CD4-positive, alpha-beta memory T cell (primary cell): ENCODE measurements at regions not wholly inside any gene's neighbourhood (a gene's known extent, or its start where the extent isn't known, plus 50 kb on each side); places are given as distances from the start of the nearest gene placed in this dataset.

Experiments used
- CTCF ChIA-PET: fragments of 350-600 bp; sonication (Branson Sonifier 250); formaldehyde crosslinking; loops from one replicate; lab custom pipeline; 2021; ENCODE audit warnings: inconsistent platforms; ENCODE audit not compliant: partially characterized antibody; lab: Charles Lee
- POLR2A ChIA-PET: fragments of 350-600 bp; sonication (Branson Sonifier 250); formaldehyde crosslinking; loops from one replicate; lab custom pipeline; 2021; ENCODE audit not compliant: partially characterized antibody; lab: Charles Lee
- DNase-seq, 5 donors: peaks; one replicate each; pipeline versions ENCODE4 v3.0.0 to v3.0.0-alpha.2; 2020 to 2022; ENCODE audit warnings: mixed read lengths in 1 of 5
- H3K27ac ChIP-seq: one replicate; pipeline ENCODE4 v1.7.0; 2013; ENCODE audit warnings: low read depth, low read length
- H3K27me3 ChIP-seq: 2 replicates; pipeline ENCODE4 v1.7.0; 2013; ENCODE audit warnings: mild to moderate bottlenecking, low read length, moderate library complexity; ENCODE audit not compliant: insufficient read depth
- H3K36me3 ChIP-seq: 2 replicates; pipeline ENCODE4 v1.7.0; 2013; ENCODE audit warnings: mild to moderate bottlenecking, low read length, moderate library complexity; ENCODE audit not compliant: insufficient read depth
- H3K4me1 ChIP-seq: 2 replicates; pipeline ENCODE4 v1.7.0; 2013; ENCODE audit warnings: mild to moderate bottlenecking, low read length, moderate library complexity; ENCODE audit not compliant: insufficient read depth
- H3K4me3 ChIP-seq, 2 donors: one replicate each; pipeline ENCODE4 v1.7.0; 2013; ENCODE audit warnings: low read length in 2 of 2, mild to moderate bottlenecking in 1 of 2
- H3K9me3 ChIP-seq, 2 donors: one replicate each; pipeline ENCODE4 v1.7.0; 2013; ENCODE audit warnings: low read length in 2 of 2, control low read depth in 1 of 2; ENCODE audit not compliant: control insufficient read depth in 1 of 2
- H3K27ac Mint-ChIP-seq, 7 donors: one replicate each; pipeline ENCODE4 v1.8.0; 2020 to 2021; ENCODE audit warnings: mixed read lengths in 7 of 7, mild to moderate bottlenecking in 6 of 7, inconsistent platforms in 3 of 7, moderate library complexity in 3 of 7
- H3K27me3 Mint-ChIP-seq, 2 donors: one replicate each; pipeline ENCODE4 v1.8.0; 2020 to 2021; ENCODE audit warnings: mixed read lengths in 2 of 2
- H3K36me3 Mint-ChIP-seq, 2 donors: one replicate each; pipeline ENCODE4 v1.8.0; 2020 to 2021; ENCODE audit warnings: mixed read lengths in 2 of 2, inconsistent platforms in 1 of 2, mild to moderate bottlenecking in 1 of 2
- H3K4me1 Mint-ChIP-seq, 4 donors: one replicate each; pipeline ENCODE4 v1.8.0; 2020 to 2021; ENCODE audit warnings: mixed read lengths in 4 of 4, mild to moderate bottlenecking in 1 of 4
- H3K4me3 Mint-ChIP-seq, 8 donors: one replicate each; pipeline ENCODE4 v1.8.0; 2020 to 2021; ENCODE audit warnings: mixed read lengths in 8 of 8, mild to moderate bottlenecking in 7 of 8, moderate library complexity in 6 of 8, inconsistent platforms in 3 of 8
- H3K9me3 Mint-ChIP-seq, 8 donors: one replicate each; pipeline ENCODE4 v1.8.0; 2020 to 2021; ENCODE audit warnings: mixed read lengths in 8 of 8, mild to moderate bottlenecking in 5 of 8, inconsistent platforms in 3 of 8, moderate library complexity in 1 of 8
- intact Hi-C: fragments of 100-400 bp; cut with micrococcal nuclease; formaldehyde crosslinking; loops from one replicate; pipeline ENCODE4 v1.15.1; 2023

- DNase-seq, result no peak
- peaks cover 6 to 10% (median 7%) of the 10 kb centered on the region in 4 donors for H3K4me1 Mint-ChIP-seq
- H3K27ac Mint-ChIP-seq, result no peak overlapping the region
- no peaks in the 10 kb centered on the region for H3K36me3 Mint-ChIP-seq
- no peaks in the 10 kb centered on the region for H3K9me3 Mint-ChIP-seq
- H3K27ac ChIP-seq, result no peak overlapping the region
- no peak overlapping the region for H3K4me3 Mint-ChIP-seq
- H3K27me3 Mint-ChIP-seq, result peaks cover 0 to 1% of the 10 kb centered on the region in 2 donors
- CTCF ChIA-PET, result no interaction called here
- no peaks in the 10 kb centered on the region for H3K9me3 ChIP-seq
- H3K36me3 ChIP-seq, result no peaks in the 10 kb centered on the region
- no peaks in the 10 kb centered on the region for H3K27me3 ChIP-seq
- POLR2A ChIA-PET, result no interaction called here
- intact Hi-C loops, result no loop called here
- H3K4me1 ChIP-seq, result peaks cover 4% of the 10 kb centered on the region
- no peak overlapping the region for H3K4me3 ChIP-seq
Observed at GRCh38 chr4:159430896-159431295, 328.0 kb downstream of the RAPGEF2 start.

DNA sequence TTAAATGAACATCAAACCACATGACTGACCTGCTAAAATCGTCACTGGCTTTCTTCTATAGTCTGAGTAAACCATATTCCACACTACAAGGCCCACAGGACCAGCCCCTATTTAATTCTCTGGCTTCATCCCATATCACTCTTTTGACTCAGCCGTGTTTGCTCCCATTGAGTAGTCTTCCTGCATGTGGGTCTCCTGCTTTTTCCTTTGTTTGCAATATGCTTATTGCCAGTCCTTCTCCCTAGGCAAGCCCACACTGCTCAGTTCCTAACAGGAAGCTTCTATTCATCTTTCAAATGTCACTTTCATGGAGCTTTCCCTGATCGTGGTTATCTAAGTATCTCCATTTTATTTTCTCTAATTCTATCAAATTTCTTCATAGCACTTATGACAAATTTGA is 329.6 kb downstream of the RAPGEF2 start:
- no peaks in the 10 kb centered on the region for H3K36me3 Mint-ChIP-seq
- H3K4me1 Mint-ChIP-seq, result peaks cover 6 to 10% (median 8%) of the 10 kb centered on the region in 4 donors
- Histone ChIP-seq H3K9me3 (no peaks in the 10 kb centered on the region), H3K4me3 (no peak overlapping the region), H3K36me3 (no peaks in the 10 kb centered on the region), H3K27ac (no peak overlapping the region), H3K27me3 (no peaks in the 10 kb centered on the region), H3K4me1 (peaks cover 4% of the 10 kb centered on the region)
- CTCF ChIA-PET, result no interaction called here
- peaks cover 0 to 1% of the 10 kb centered on the region in 2 donors for H3K27me3 Mint-ChIP-seq
- no peak for DNase-seq
- H3K9me3 Mint-ChIP-seq, result no peaks in the 10 kb centered on the region
- H3K4me3 Mint-ChIP-seq, result no peak overlapping the region
- POLR2A ChIA-PET, result no interaction called here
- H3K27ac Mint-ChIP-seq, result no peak overlapping the region
- intact Hi-C loops, result no loop called here

DNA sequence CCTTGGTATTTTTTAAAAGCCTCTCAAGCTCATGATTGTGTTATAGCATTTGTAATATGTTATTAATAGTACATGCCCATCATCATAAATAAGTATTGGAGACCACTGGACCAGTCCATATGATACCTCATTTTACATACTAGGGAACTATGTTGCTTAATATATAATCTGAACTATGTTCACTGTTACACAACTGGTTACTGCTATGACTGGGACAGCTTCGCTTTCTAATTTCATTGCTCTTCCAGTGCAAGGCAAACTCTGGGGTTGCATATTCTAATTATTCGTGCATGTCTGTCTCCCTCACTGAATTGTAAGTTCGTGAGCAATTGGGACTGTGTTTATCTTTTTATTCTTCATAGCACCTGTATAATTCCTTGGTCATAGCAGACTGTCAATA is 330.5 kb downstream of the RAPGEF2 start:
- Histone ChIP-seq H3K27me3 (no peaks in the 10 kb centered on the region), H3K36me3 (no peaks in the 10 kb centered on the region), H3K4me1 (peaks cover 4% of the 10 kb centered on the region), H3K9me3 (no peaks in the 10 kb centered on the region), H3K27ac (no peak overlapping the region), H3K4me3 (no peak overlapping the region)
- DNase-seq, result no peak
- Mint-ChIP-seq H3K4me3 (no peak overlapping the region), H3K4me1 (peaks cover 4 to 10% (median 7%) of the 10 kb centered on the region in 4 donors), H3K9me3 (no peaks in the 10 kb centered on the region), H3K27ac (no peak overlapping the region), H3K36me3 (no peaks in the 10 kb centered on the region), H3K27me3 (peaks cover 0 to 1% of the 10 kb centered on the region in 2 donors)
- ChIA-PET POLR2A (no interaction called here), CTCF (no interaction called here)
- intact Hi-C loops, result no loop called here

GRCh38 chr4:159434114-159434870 is 331.4 kb downstream of the RAPGEF2 start:
- no peak for DNase-seq
- Mint-ChIP-seq H3K9me3 (no peaks in the 10 kb centered on the region), H3K27ac (no peak overlapping the region), H3K4me1 (peaks cover 4 to 10% (median 7%) of the 10 kb centered on the region in 4 donors), H3K36me3 (no peaks in the 10 kb centered on the region), H3K27me3 (peaks cover 0 to 1% of the 10 kb centered on the region in 2 donors), H3K4me3 (no peak overlapping the region)
- peaks cover 4% of the 10 kb centered on the region for H3K4me1 ChIP-seq
- intact Hi-C loops, result no loop called here
- ChIA-PET POLR2A (no interaction called here), CTCF (no interaction called here)
- no peaks in the 10 kb centered on the region for H3K36me3 ChIP-seq
- H3K4me3 ChIP-seq, result no peak overlapping the region
- H3K27ac ChIP-seq, result no peak overlapping the region
- no peaks in the 10 kb centered on the region for H3K27me3 ChIP-seq
- no peaks in the 10 kb centered on the region for H3K9me3 ChIP-seq

DNA sequence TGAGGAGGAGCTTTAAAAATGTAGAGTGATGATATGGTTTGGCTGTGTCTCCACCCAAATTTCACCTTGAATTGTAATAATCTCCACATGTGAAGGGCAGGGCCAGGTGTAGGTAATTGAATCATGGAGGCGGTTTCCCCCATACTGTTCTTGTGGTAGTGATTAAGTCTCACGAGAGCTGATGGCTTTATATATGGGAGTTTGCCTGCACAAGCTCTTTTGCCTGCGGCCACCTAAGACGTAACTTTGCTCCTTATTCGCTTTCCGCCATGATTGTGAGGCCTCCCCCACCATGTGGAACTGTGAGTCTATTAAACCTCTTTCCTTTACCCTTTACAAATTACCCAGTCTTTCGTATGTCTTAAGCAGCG is 332.0 kb downstream of the RAPGEF2 start:
- H3K4me3 Mint-ChIP-seq, result no peak overlapping the region
- no peak overlapping the region for H3K27ac Mint-ChIP-seq
- no peak overlapping the region for H3K27ac ChIP-seq
- no peak overlapping the region for H3K4me3 ChIP-seq
- H3K36me3 ChIP-seq, result no peaks in the 10 kb centered on the region
- no peaks in the 10 kb centered on the region for H3K9me3 Mint-ChIP-seq
- DNase-seq, result no peak
- peaks cover 4 to 10% (median 7%) of the 10 kb centered on the region in 4 donors for H3K4me1 Mint-ChIP-seq
- ChIA-PET POLR2A (no interaction called here), CTCF (no interaction called here)
- intact Hi-C loops, result no loop called here
- no peaks in the 10 kb centered on the region for H3K9me3 ChIP-seq
- no peaks in the 10 kb centered on the region for H3K36me3 Mint-ChIP-seq
- peaks cover 4% of the 10 kb centered on the region for H3K4me1 ChIP-seq
- H3K27me3 ChIP-seq, result no peaks in the 10 kb centered on the region
- peaks cover 0 to 1% of the 10 kb centered on the region in 2 donors for H3K27me3 Mint-ChIP-seq

GRCh38 chr4:159435561-159436023 is 332.7 kb downstream of the RAPGEF2 start:
- no peaks in the 10 kb centered on the region for H3K27me3 ChIP-seq
- no peak for DNase-seq
- Mint-ChIP-seq H3K4me1 (peaks cover 4 to 10% (median 6%) of the 10 kb centered on the region in 4 donors), H3K4me3 (peak overlapping the region in 1 of 8 donors; percentile 10), H3K27me3 (peaks cover 0 to 1% of the 10 kb centered on the region in 2 donors), H3K9me3 (no peaks in the 10 kb centered on the region), H3K27ac (peak overlapping the region in 1 of 7 donors; percentile 39), H3K36me3 (no peaks in the 10 kb centered on the region)
- ChIA-PET POLR2A (no interaction called here), CTCF (no interaction called here)
- H3K4me3 ChIP-seq, result no peak overlapping the region
- H3K36me3 ChIP-seq, result no peaks in the 10 kb centered on the region
- peaks cover 4% of the 10 kb centered on the region for H3K4me1 ChIP-seq
- intact Hi-C loops, result no loop called here
- no peak overlapping the region for H3K27ac ChIP-seq
- no peaks in the 10 kb centered on the region for H3K9me3 ChIP-seq

DNA sequence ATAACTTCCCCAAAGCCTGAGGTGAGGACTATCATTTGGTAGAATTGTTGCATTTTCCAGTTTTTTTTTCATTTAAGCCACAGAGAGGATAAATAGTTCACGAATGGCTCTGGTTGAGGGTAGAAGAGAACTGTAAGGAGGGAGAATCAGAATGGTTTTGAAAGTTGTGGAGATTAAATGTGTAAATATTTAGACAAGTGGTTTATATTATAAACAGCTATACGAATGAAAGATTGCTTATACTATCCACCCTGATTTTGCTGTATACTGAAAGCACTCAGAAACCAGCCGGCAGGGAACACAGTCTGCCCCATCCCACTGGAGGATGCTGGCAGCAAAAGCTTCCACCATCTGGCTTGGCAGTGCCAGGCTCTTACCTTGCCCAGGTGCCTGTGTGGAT is 341.1 kb downstream of the RAPGEF2 start:
- H3K27me3 Mint-ChIP-seq, result peaks cover 9 to 12% of the 10 kb centered on the region in 2 donors
- H3K9me3 ChIP-seq, result no peaks in the 10 kb centered on the region
- intact Hi-C loops, result no loop called here
- no peaks in the 10 kb centered on the region for H3K36me3 Mint-ChIP-seq
- H3K4me1 Mint-ChIP-seq, result no peaks in the 10 kb centered on the region
- H3K36me3 ChIP-seq, result no peaks in the 10 kb centered on the region
- ChIA-PET CTCF (no interaction called here), POLR2A (no interaction called here)
- no peak overlapping the region for H3K4me3 ChIP-seq
- no peaks in the 10 kb centered on the region for H3K27me3 ChIP-seq
- no peaks in the 10 kb centered on the region for H3K4me1 ChIP-seq
- no peak overlapping the region for H3K4me3 Mint-ChIP-seq
- no peaks in the 10 kb centered on the region for H3K9me3 Mint-ChIP-seq
- no peak overlapping the region for H3K27ac Mint-ChIP-seq
- no peak for DNase-seq
- no peak overlapping the region for H3K27ac ChIP-seq
